ENCODE measurements at regions not wholly inside any gene's neighbourhood (a gene's known extent, or its start where the extent isn't known, plus 50 kb on each side); places are given as distances from the start of the nearest gene placed in this dataset.
"Not testable (repeated sequence)": the region's sequence is repeated elsewhere in the genome, so short reads cannot be mapped to it uniquely, and the experiment has no call there.

- no peak for DNase-seq
Observed at GRCh38 chrX:113996781-113997180, 587.1 kb upstream of the HTR2C start.

DNA sequence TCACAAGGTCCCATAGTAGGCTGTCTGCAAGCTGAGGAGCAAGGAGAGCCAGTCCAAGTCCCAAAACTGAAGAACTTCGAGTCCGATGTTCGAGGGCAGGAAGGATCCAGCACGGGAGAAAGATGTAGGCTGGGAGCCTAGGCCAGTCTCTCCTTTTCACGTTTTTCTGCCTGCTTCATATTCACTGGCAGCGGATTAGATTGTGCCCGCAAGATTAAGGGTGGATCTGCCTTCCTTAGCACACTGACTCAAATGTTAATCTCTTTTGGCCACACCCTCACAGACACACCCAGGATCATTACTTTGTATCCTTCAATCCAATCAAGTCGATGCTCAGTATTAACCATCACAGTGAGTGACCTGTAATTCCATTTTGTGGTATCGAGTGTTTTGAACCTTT is 592.2 kb upstream of the HTR2C start:
- not testable (repeated sequence) for DNase-seq

DNA sequence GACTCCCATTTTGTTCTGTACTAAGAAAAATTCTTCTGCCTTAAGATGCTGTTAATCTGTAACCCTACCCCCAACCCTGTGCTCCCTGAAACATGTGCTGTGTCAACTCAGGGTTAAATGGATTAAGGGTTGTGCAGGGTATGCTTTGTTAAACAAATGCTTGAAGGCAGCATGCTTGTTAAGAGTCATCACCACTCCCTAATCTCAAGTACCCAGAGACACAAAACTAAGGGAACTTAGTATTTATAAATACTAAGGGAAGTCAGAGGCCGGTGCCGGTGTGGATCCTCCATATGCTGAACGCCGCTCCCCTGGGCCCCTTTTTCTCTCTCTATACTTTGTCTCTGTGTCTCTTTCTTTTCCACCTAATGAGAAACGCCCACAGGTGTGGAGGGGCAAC is 593.2 kb upstream of the HTR2C start:
- DNase-seq: not testable (repeated sequence)

DNA sequence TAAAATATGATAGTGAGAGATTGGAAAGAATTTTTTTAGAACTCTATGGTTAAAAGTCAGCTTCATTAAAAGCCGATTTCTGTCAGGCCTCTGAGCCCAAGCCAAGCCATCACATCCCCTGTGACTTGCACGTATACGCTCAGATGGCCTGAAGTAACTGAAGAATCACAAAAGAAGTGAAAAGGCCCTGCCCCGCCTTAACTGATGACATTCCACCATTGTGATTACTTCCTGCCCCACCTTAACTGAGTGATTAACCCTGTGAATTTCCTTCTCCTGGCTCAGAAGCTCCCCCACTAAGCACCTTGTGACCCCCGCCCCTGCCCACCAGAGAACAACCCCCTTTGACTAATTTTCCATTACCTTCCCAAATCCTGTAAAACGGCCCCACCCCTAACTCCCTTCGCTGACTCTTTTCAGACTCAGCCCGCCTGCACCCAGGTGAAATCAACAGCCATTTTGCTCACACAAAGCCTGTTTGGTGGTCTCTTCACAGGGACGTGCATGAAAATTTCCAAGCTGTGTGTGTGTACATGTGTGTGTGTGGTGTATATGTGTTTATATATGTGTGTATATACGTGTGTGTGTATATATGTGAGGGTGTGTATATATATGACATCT is 595.5 kb upstream of the HTR2C start:
- DNase-seq: not testable (repeated sequence)

DNA sequence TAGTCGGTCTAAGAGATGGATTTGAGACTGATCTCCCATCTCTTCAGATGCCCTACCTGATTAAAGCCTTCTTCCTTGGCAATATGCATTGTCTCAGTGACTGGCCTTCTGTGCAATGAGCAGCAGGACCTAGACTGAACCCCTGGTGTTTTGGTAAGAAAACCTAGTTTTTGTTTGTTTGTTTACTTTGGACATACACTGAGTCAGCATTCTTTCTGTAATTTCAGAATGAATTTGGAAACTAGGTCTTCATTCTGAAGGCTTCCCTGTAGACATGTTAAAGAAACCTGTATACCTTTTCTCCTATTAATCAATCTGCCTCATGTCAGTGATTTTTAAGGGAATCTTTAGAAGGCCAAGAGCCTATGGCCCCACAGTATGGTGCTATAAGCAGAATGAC is 597.5 kb upstream of the HTR2C start:
- no peak for DNase-seq

DNA sequence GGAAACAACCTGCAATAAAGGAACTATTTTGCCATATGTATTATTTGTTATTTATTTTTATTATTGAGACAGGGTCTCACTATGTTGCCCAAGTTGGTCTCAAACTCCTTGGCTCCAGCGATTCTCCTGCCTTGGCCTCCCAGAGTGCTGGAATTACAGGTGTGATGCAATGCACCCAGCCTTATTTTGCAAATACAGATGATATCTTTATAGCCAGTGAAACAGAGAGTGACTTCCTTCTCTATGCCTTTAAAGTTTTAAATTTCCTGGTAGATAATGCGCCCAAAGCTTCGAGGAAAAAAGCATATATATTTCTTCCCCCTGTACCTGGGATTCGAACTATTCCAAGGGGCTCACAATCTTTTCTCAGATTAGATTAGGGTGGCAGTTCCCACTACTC is 601.1 kb upstream of the HTR2C start:
- no peak for DNase-seq

DNA sequence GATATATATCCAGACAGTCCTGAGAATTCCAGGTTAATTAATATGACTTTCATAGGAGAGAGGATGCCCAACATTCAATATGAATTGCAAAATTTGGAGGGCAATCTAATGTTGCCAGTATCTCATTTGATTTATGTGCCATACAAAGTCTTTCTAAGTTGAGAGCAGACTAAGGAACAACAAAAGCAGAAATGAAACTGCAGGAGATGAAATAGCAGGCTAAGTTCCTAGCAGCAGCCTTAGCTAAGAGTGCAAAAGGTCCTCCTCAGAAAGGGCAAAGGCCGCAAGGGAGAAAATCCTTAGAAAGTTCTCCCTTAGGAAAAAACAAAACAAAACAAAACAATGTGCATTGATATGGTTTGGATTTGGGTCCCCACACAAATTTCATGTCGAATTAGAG is 602.9 kb upstream of the HTR2C start:
- no peak for DNase-seq

GRCh38 chrX:113977887-113978286 is 606.0 kb upstream of the HTR2C start:
- no peak for DNase-seq

GRCh38 chrX:113975441-113975840 is 608.4 kb upstream of the HTR2C start:
- no peak for DNase-seq

- DNase-seq: no peak
Observed at GRCh38 chrX:113974881-113975280, 609.0 kb upstream of the HTR2C start.

DNA sequence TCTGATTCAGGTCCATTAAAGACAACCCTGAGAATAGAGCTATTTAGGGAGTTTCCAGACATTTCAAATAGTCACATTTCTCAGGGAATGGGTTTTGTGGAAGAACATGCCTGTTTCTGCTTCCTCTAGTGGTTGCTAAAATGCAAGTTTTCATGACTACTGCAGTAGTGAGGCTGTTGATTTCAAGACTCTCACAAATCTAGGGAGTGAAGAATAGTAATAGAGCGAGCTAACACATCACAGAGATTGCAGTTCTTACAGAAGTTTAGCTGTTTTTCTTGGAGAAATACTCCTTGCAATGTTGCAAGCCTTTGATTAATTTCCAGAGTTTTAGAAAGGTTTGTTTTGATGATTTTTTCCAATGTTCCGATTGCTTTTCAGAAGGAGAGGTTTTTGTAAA is 610.2 kb upstream of the HTR2C start:
- no peak for DNase-seq

DNA sequence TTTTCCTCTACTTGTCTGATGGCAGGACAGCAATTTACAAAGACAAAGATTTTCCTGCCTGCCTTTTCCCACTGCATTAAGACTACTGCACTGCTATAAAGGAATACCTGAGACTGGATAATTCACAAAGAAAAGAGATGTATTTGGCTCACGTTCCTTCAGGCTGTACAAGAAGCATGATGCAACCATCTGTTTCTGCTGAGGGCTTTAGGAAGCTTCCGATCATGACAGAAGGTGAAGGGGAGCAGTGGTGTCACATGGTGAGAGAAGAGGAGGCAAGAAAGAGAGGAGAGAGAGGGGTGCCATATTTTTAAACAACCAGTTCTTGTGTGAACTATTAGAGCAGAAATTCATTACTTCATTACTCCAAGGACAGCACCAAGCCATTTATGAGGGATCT is 617.1 kb upstream of the HTR2C start:
- no peak for DNase-seq

DNA sequence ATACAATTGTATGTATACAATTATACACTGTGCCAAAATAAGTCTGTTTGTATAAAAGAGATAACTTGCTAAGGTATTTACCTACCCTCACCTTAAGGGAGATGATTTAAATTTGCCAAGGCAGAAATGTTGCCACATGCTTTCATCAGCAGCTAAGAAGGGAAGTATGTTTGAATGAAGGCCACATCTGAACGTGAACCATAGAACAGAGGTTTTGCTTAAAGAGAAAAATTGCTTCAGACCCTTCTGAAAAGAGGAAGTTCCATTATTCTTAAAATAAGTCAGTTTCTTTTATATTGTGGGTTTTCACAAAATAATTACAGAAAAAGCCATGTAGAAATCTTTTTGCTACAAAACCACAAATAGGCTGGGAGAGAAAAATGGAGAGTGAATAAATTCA is 621.5 kb upstream of the HTR2C start:
- no peak for DNase-seq

GRCh38 chrX:113959912-113960626 is 623.8 kb upstream of the HTR2C start:
- no peak for DNase-seq

DNA sequence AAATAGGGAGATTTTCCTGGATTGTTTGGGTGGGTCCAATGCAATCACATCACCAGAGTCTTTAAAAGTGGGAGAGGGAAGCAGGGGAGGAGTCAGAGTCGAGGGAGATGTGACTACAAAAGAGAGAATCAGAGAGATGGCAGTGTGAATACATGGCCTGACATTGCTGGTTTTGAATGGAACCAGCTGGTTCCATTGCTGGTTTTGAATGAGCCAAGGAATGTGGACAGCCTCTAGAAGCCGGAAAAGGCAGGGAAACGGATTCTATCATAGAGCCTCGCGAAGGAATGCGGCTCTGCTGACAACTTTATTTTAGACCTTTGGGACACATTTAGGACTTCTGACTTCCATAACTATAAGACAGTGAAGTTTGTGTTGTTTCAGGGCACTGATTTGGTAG is 627.0 kb upstream of the HTR2C start:
- no peak for DNase-seq

DNA sequence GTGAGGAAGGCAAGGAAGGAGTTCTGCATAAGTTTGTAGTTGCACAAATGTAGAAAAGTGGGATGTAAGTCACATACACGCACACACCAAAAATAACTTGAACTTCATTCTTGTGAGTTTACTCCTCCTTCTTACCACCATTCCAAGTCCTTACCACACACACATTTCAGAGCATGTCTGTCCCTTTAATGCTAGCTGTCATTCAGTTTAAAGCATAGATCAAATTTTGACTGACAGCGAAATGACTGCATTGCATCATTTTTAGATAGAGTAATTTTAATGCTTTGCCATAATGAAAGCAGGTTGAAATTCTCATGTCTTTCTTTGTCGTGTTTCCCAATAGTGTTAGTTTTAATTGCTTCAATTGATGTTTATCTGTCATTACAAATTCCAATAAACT is 629.6 kb upstream of the HTR2C start:
- DNase-seq: no peak

- no peak for DNase-seq
Observed at GRCh38 chrX:113950081-113950678, 633.7 kb upstream of the HTR2C start.

DNA sequence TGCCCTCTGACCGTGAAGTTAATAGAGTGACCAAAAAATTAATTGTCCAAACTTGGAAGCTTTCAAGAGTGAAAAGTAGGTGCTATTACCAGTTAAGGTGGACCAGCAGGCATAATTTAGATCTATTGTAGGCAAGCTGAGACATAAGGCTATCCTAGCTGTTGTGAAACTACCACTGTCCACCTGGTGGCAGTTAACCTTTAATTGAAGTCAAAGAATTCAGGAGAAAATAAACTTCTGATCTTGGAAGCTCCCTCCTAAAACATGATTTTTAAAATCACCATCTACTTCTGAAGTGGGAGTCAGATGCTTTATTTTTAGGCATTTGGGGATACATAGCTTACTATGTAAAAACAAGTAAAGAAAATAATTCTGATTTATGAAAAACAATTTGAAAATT is 636.3 kb upstream of the HTR2C start:
- DNase-seq: no peak

- no peak for DNase-seq
Observed at GRCh38 chrX:113935518-113935917, 648.4 kb upstream of the HTR2C start.

GRCh38 chrX:113933931-113934330 is 650.0 kb upstream of the HTR2C start:
- no peak for DNase-seq

DNA sequence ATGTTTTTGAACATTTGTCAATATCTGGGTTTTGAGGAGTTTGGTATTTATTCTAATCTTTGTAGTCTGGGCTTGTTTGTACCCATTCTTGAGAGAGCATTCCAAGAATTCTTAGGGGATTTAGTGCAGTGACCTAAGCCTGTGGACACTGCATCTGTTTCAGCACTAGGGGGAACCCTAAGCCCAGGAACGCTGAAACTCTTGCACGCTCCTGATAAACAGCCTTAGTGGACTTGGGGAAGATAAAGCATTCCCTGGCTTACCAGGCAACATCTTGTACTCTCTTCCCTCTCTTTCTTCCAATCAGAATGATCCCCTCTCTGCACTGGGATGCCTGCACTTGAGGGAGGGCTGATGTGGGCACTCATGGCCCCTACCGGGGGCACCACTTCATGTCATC is 654.9 kb upstream of the HTR2C start:
- peak; percentile 3 for DNase-seq

DNA sequence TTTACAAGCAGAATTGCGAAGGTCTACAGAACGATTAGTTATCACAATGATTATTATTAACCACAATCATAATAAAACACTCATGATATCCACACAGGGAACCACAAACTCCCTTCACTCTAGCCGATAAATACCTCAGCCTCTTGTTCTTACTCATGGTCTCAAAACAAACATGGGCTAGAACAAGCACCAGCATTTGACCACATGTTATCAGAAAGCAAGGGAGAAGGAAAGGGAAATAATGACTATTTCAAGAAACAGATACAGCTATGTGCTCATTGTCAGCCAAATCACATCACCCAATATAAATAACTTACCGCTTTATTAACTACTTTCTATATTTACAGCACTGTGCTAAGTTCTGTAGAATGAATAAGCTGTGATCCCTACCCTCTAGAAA is 663.2 kb upstream of the HTR2C start:
- DNase-seq: no peak

GRCh38 chrX:113919387-113919786 is 664.5 kb upstream of the HTR2C start:
- DNase-seq: no peak

DNA sequence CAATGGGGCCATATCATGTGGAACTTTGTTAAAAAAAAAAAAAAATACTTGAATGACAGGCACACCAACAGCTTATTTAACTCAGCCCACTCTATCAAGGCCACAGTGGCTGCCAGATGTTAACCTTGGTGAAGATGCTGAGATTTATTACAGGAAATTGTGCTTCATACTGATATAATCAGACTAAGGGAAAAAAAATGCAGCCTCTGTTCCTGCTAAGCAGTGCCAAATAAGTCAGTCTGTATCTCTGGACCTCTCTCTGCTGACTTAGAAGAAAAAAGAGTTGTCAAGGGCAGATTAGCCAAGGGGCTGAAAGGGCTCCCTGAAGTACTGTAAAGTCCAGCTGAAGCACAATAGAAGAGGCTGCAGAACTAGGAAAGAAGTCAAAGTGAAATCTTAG is 677.7 kb upstream of the HTR2C start:
- DNase-seq: no peak

DNA sequence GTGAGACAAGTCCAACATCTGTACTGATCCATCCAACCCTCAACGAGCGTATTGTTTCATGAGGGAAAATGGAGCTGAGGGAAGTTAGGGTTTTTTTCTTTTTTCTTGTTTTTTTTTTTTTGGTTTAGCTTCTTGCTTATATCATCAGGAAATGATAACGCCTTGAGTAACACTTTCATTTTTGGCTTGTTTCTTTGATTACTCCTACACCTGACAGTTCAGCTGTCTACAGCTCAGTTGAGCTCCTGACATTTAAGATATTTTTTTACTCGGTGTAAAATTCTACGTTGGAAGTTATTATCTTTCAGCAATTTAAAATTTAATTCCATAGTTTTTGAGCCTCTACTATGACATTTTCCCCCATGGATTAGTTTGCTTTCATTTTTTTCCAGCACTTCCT is 691.0 kb upstream of the HTR2C start:
- no peak for DNase-seq

Data from eye (tissue), 1 donor.